HEK293 (cell line): ENCODE measurements at regions not wholly inside any gene's neighbourhood (a gene's known extent, or its start where the extent isn't known, plus 50 kb on each side); places are given as distances from the start of the nearest gene placed in this dataset.

Experiments
- CTCF ChIA-PET: fragments of 350-600 bp; formaldehyde crosslinking; extraction: SDS; loops from one replicate; lab custom pipeline; 2021; ENCODE audit warnings: antibody characterized with exemption; lab: Yijun Ruan, JAX
- POLR2A ChIA-PET: fragments of 300-600 bp; formaldehyde crosslinking; extraction: SDS; loops from one replicate; lab custom pipeline; 2020; ENCODE audit warnings: antibody characterized with exemption, inconsistent platforms; lab: Yijun Ruan, JAX
- H3K27ac ChIP-seq: fragments of 200-500 bp; sonication (Bioruptor generic); 2 replicates; pipeline ENCODE4 v1.5.1; 2014; ENCODE audit warnings: low read depth, low read length, control low read depth, inconsistent platforms; ENCODE audit errors: extremely low read depth
- H3K36me3 ChIP-seq, 2 experiments: fragments of 200-500 bp in 1 of 2; sonication (Bioruptor generic) in 1 of 2; 1 replicate in 1 of 2; 2 replicates in 1 of 2; pipeline ENCODE4 v1.5.1; 2014 to 2017; ENCODE audit warnings: inconsistent platforms in 2 of 2, low read length in 2 of 2; ENCODE audit not compliant: control insufficient read depth in 2 of 2, insufficient read depth in 1 of 2
- H3K4me1 ChIP-seq: fragments of 200-500 bp; sonication (Bioruptor generic); 2 replicates; pipeline ENCODE4 v1.5.1; 2014; ENCODE audit warnings: mild to moderate bottlenecking, low read length, inconsistent platforms; ENCODE audit not compliant: control insufficient read depth, insufficient read depth
- H3K4me3 ChIP-seq: 2 replicates; pipeline ENCODE4 v1.5.1; 2011; ENCODE audit warnings: low read depth, mild to moderate bottlenecking, control low read depth, low read length, moderate library complexity
- H3K9me3 ChIP-seq: fragments of 200-500 bp; sonication (Bioruptor generic); 2 replicates; pipeline ENCODE4 v1.5.1; 2014; ENCODE audit warnings: low read depth, low read length, inconsistent platforms; ENCODE audit not compliant: control insufficient read depth, insufficient read depth
- BCL6B ChIP-seq: fragments of 450-650 bp; formaldehyde crosslinking; IDR thresholded peaks from 2 replicates; pipeline ENCODE4 v1.5.1; 2017; ENCODE audit warnings: missing biosample characterization, missing genetic modification characterization
- FEZF1 ChIP-seq: fragments of 450-650 bp; formaldehyde crosslinking; IDR thresholded peaks from 2 replicates; pipeline ENCODE4 v1.5.1; 2016; ENCODE audit warnings: missing biosample characterization, missing genetic modification characterization
- HIC1 ChIP-seq: fragments of 450-650 bp; formaldehyde crosslinking; IDR thresholded peaks from 2 replicates; pipeline ENCODE4 v1.5.1; 2016; ENCODE audit warnings: missing biosample characterization, missing genetic modification characterization
- YY1 ChIP-seq: fragments of 450-650 bp; formaldehyde crosslinking; IDR thresholded peaks from 2 replicates; pipeline ENCODE4 v1.5.1; 2018; ENCODE audit warnings: missing biosample characterization, missing genetic modification characterization
- ZBTB17 ChIP-seq: fragments of 450-650 bp; formaldehyde crosslinking; IDR thresholded peaks from 2 replicates; pipeline ENCODE4 v1.5.1; 2016; ENCODE audit warnings: missing biosample characterization, missing genetic modification characterization
- ZBTB44 ChIP-seq: fragments of 450-650 bp; IDR thresholded peaks from 2 replicates; pipeline ENCODE4 v1.5.1; 2018; ENCODE audit warnings: missing biosample characterization, mild to moderate bottlenecking, missing genetic modification characterization
- ZNF114 ChIP-seq: fragments of 450-650 bp; formaldehyde crosslinking; IDR thresholded peaks from 2 replicates; pipeline ENCODE4 v1.5.0; 2017; ENCODE audit warnings: missing biosample characterization, missing genetic modification characterization
- ZNF266 ChIP-seq: fragments of 450-650 bp; formaldehyde crosslinking; IDR thresholded peaks from 2 replicates; pipeline ENCODE4 v1.5.1; 2016; ENCODE audit warnings: missing biosample characterization, missing genetic modification characterization, low read depth
- ZNF302 ChIP-seq: fragments of 450-650 bp; formaldehyde crosslinking; IDR thresholded peaks from 2 replicates; pipeline ENCODE4 v1.5.1; 2016; ENCODE audit warnings: missing biosample characterization, missing genetic modification characterization, low read depth
- ZNF398 ChIP-seq: fragments of 450-650 bp; formaldehyde crosslinking; IDR thresholded peaks from 2 replicates; pipeline ENCODE4 v1.5.1; 2017; ENCODE audit warnings: missing biosample characterization, missing genetic modification characterization
- ZNF416 ChIP-seq: fragments of 450-650 bp; formaldehyde crosslinking; IDR thresholded peaks from 2 replicates; pipeline ENCODE4 v1.5.1; 2016; ENCODE audit warnings: missing biosample characterization, missing genetic modification characterization
- ZNF473 ChIP-seq: fragments of 450-650 bp; formaldehyde crosslinking; IDR thresholded peaks from 2 replicates; pipeline ENCODE4 v1.5.1; 2017; ENCODE audit warnings: missing biosample characterization, missing genetic modification characterization
- ZNF514 ChIP-seq: fragments of 450-650 bp; formaldehyde crosslinking; IDR thresholded peaks from 2 replicates; pipeline ENCODE4 v1.5.1; 2016; ENCODE audit warnings: missing biosample characterization, missing genetic modification characterization
- ZNF518A ChIP-seq: fragments of 450-650 bp; formaldehyde crosslinking; conservative IDR thresholded peaks from 2 replicates; pipeline ENCODE4 v1.5.1; 2016; ENCODE audit warnings: low read depth, missing biosample characterization, missing genetic modification characterization
- ZNF548 ChIP-seq: fragments of 450-650 bp; formaldehyde crosslinking; IDR thresholded peaks from 2 replicates; pipeline ENCODE4 v1.5.1; 2016; ENCODE audit warnings: missing biosample characterization, missing genetic modification characterization
- ZNF843 ChIP-seq: fragments of 450-650 bp; formaldehyde crosslinking; IDR thresholded peaks from 2 replicates; pipeline ENCODE4 v1.5.1; 2016; ENCODE audit warnings: missing biosample characterization, missing genetic modification characterization

- TF ChIP-seq ZBTB44 (tag by site-specific recombination) (no peak), ZNF302 (tag by site-specific recombination) (no peak), ZNF514 (tag by site-specific recombination) (no peak), ZNF548 (tag by site-specific recombination) (no peak), ZNF114 (tag by site-specific recombination) (no peak), ZNF398 (tag by site-specific recombination) (no peak)
Measured at GRCh38 chr2:2591542-2591940, 260.5 kb upstream of the MYT1L start (continued).

GRCh38 chr2:2590841-2591541 lies 259.9 kb upstream of the MYT1L start:
- Histone ChIP-seq H3K4me3 (no peak overlapping the region), H3K4me1 (no peaks in the 10 kb centered on the region), H3K36me3 (no peaks in the 10 kb centered on the region), H3K27ac (no peak overlapping the region), H3K9me3 (no peaks in the 10 kb centered on the region)
- CTCF ChIA-PET: no interaction called here
- TF ChIP-seq ZBTB44 (tag by site-specific recombination) (no peak), ZNF266 (tag by site-specific recombination) (no peak), ZNF518A (tag by site-specific recombination) (no peak), ZNF416 (no peak), FEZF1 (tag by site-specific recombination) (no peak), ZNF114 (tag by site-specific recombination) (no peak), ZNF514 (tag by site-specific recombination) (no peak)
- POLR2A ChIA-PET: no interaction called here

GRCh38 chr2:2590141-2590540 lies 259.1 kb upstream of the MYT1L start:
- no peaks in the 10 kb centered on the region for H3K9me3 ChIP-seq
- H3K4me3 ChIP-seq: no peak overlapping the region
- H3K36me3 ChIP-seq: no peaks in the 10 kb centered on the region
- CTCF ChIA-PET: no interaction called here
- no peaks in the 10 kb centered on the region for H3K4me1 ChIP-seq
- POLR2A ChIA-PET: no interaction called here
- no peak overlapping the region for H3K27ac ChIP-seq
- no peak for TF ChIP-seq YY1 (tag by site-specific recombination)
- no peak for TF ChIP-seq HIC1 (tag by site-specific recombination)
- TF ChIP-seq BCL6B (tag by site-specific recombination): no peak
- no peak for TF ChIP-seq ZNF843
- no peak for TF ChIP-seq ZBTB17 (tag by site-specific recombination)
- no peak for TF ChIP-seq ZNF473 (tag by site-specific recombination)
